ENCODE measurements at regions not wholly inside any gene's neighbourhood (a gene's known extent, or its start where the extent isn't known, plus 50 kb on each side); places are given as distances from the start of the nearest gene placed in this dataset.

GRCh38 chr3:2041931-2042330 is 56.7 kb upstream of the CNTN4 start:
- no peak for FAIRE-seq
- Histone ChIP-seq H3K9ac (replicated peaks; ENCODE audit: extremely low read depth, insufficient read depth, low read length) (no peak overlapping the region), H2AFZ (ENCODE audit: low read depth, low read length) (no peak overlapping the region), H3K9me1 (replicated peaks; ENCODE audit: control insufficient read depth, extremely low read depth, insufficient read depth, low read length) (no peaks in the 10 kb centered on the region), H3K27ac (ENCODE audit: insufficient read depth, low read depth, low read length) (no peak overlapping the region), H3K4me3 (replicated peaks in 1 of 3; ENCODE audit: insufficient read depth in 1 of 3, low read depth in 1 of 3, low read length in 3 of 3) (no peak overlapping the region), H3K36me3 (ENCODE audit: control insufficient read depth in 2 of 2, extremely low read depth in 1 of 2, insufficient read depth in 2 of 2, low read length in 2 of 2) (no peaks in the 10 kb centered on the region), H3K4me1 (ENCODE audit: control insufficient read depth, extremely low read depth, insufficient read depth, low read length) (no peaks in the 10 kb centered on the region), H3K27me3 (ENCODE audit: control insufficient read depth in 2 of 2, insufficient read depth in 2 of 2, low read length in 2 of 2) (no peaks in the 10 kb centered on the region), H3K4me2 (ENCODE audit: insufficient read depth, low read length) (no peak overlapping the region), H3K9me3 (replicated peaks; ENCODE audit: control insufficient read depth, insufficient read depth, low read length) (no peaks in the 10 kb centered on the region), H3K79me2 (ENCODE audit: control insufficient read depth, insufficient read depth, low read length) (no peaks in the 10 kb centered on the region), H4K20me1 (replicated peaks; ENCODE audit: control insufficient read depth, extremely low read depth, insufficient read depth, low read length) (no peaks in the 10 kb centered on the region)
- DNase-seq (ENCODE audit: low read depth, low spot score): no peak
- TF ChIP-seq EZH2 (IDR thresholded peaks at IDR 0.05; ENCODE audit: borderline replicate concordance, low read depth, low read length, severe bottlenecking): no peak
- ChIA-PET CTCF (no interaction called here), POLR2A (no interaction called here)
- intact Hi-C loops (cut with micrococcal nuclease): no loop called here
- dilution Hi-C loops (cut with MboI; ENCODE audit: extremely low pct_ligation_motif_present, low sequenced_read_pairs): no loop called here
- BruUV-seq (replicated peaks): no TSS peak
